A172 (cell line): ENCODE measurements at regions not wholly inside any gene's neighbourhood (a gene's known extent, or its start where the extent isn't known, plus 50 kb on each side); places are given as distances from the start of the nearest gene placed in this dataset.

ENCODE experiments used
- DNase-seq: peaks from one replicate; pipeline ENCODE4 v3.0.0-alpha.2; 2015; ENCODE audit warnings: low spot score

DNA sequence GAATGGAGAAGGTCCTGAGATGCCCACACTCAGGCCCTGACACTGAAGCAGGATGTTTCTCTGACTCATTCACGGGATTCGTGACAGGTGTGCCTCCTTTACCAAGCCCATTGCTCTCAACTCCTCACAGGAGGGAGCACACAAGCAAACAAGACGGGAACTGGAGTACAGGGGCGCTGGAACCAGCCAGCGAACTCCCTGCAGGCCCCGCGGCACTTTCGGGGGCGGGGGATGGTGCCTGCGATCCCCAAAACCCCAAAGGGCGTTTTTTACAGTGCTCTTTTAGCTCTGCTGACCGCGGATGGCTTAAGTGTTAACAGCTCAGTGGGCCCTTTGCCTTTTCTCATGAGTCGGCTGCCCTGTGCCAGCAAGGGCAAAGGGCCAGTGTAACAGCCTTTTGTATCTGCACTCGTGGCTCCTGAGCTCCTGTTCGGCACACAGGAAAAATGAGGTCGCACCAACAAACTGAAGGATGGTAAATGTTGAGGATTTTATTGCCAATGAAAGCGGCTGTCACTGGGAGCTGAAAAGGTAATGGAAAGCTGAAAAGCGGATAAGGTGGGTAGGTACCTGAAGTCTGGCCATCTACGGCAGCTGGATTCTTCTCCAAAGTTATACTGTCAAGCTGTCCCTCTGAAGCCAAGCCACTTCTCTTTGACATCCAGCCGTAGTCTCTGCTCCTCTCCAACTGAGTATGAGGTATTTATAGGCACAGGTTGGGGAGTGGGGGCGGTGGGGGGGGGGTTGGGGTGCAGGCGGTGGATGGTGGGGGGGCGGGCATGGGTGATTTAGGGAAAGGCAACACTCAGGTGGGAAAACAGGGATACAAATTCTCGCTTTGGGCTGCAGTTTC, 65.0 kb upstream of the TRPC4 start:
- DNase-seq: no peak

- DNase-seq: no peak
Measured at GRCh38 chr13:37929308-37929707, 59.7 kb upstream of the TRPC4 start.

- DNase-seq: no peak
Measured at GRCh38 chr13:37927561-37927960, 58.0 kb upstream of the TRPC4 start.

GRCh38 chr13:37925878-37926473, 56.4 kb upstream of the TRPC4 start:
- DNase-seq: no peak

GRCh38 chr13:37923236-37923635, 53.7 kb upstream of the TRPC4 start:
- no peak for DNase-seq

DNA sequence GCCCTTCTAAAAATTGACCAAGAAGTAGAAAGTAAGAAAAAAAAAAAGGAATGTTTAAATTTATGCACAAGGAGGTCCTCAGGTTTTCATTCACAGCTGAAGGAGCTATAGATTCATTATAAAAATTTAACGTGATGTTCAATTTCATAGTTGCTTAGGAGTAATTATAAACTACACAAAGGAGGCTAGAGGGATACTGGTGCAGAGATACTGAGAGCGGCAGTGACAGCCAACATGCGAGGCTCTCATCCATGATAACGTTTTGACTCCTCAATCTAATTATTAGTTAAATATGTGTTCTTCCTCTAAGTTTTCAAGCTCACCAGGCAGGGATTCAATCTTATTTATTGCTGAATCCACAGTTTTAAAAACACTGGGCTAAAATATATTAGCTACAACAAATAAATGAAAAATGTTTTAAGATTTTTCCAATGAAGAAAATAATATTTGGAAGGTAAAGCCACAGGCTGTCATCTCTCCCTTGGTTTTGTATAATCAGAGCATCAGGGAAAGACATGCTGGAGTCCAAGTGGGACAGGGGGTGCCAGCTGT, 49.8 kb upstream of the TRPC4 start:
- no peak for DNase-seq
